Tibial nerve (tissue), 4 donors: ENCODE measurements at regions not wholly inside any gene's neighbourhood (a gene's known extent, or its start where the extent isn't known, plus 50 kb on each side); places are given as distances from the start of the nearest gene placed in this dataset.

Source experiments
- DNase-seq, 2 donors: peaks; one replicate each; pipeline ENCODE4 v3.0.0-alpha.2; 2019; ENCODE audit warnings: low spot score in 2 of 2
- H3K27ac ChIP-seq, 4 donors: fragments of 200-600 bp; sonication (generic) in 3 of 4; one replicate each; pipeline ENCODE4 v1.5.1; 2017 to 2019; ENCODE audit warnings: mild to moderate bottlenecking in 1 of 4
- H3K27me3 ChIP-seq, 2 donors: fragments of 200-600 bp; sonication (generic) in 1 of 2; one replicate each; pipeline versions ENCODE4 v1.5.1 to v1.6.0; 2017 to 2019
- H3K36me3 ChIP-seq, 3 donors: fragments of 200-600 bp; sonication (generic); one replicate each; pipeline ENCODE4 v1.5.1; 2018 to 2019
- H3K4me1 ChIP-seq, 4 donors: fragments of 200-600 bp; sonication (generic) in 3 of 4; one replicate each; pipeline ENCODE4 v1.5.1; 2017 to 2019
- H3K4me3 ChIP-seq, 4 donors: fragments of 200-600 bp; sonication (generic) in 3 of 4; one replicate each; pipeline ENCODE4 v1.5.1; 2017 to 2019; ENCODE audit warnings: mild to moderate bottlenecking in 1 of 4, moderate library complexity in 1 of 4
- H3K9me3 ChIP-seq, 4 donors: fragments of 200-600 bp; sonication (generic) in 3 of 4; one replicate each; pipeline ENCODE4 v1.5.1; 2017 to 2019
- CTCF ChIP-seq, 5 experiments: fragments of 200-600 bp in 3 of 5; fragments of 450-650 bp in 2 of 5; sonication (generic) in 3 of 5; IDR thresholded peaks; one replicate each; pipeline ENCODE4 v1.5.1; 2016 to 2019; ENCODE audit warnings: antibody characterized with exemption in 5 of 5, mild to moderate bottlenecking in 3 of 5, moderate library complexity in 2 of 5
- EP300 ChIP-seq, 2 donors: sonication (generic); formaldehyde crosslinking; IDR thresholded peaks; one replicate each; pipeline ENCODE4 v1.6.1; 2017; ENCODE audit warnings: antibody characterized with exemption in 2 of 2, mild to moderate bottlenecking in 1 of 2
- POLR2A ChIP-seq, 2 donors: fragments of 450-650 bp; IDR thresholded peaks; one replicate each; pipeline ENCODE4 v1.6.1; 2017; ENCODE audit warnings: antibody characterized with exemption in 2 of 2, mild to moderate bottlenecking in 2 of 2, moderate library complexity in 2 of 2
- WGBS, 2 donors: methylation state at CpG; one replicate each; pipeline ENCODE4 v1.1.5; 2018; 5-methylcytosine and 5-hydroxymethylcytosine counted together

- no peak overlapping the region for H3K4me3 ChIP-seq
- TF ChIP-seq CTCF (IDR thresholded peaks at IDR 0.05) (no peak), POLR2A (IDR thresholded peaks at IDR 0.05) (no peak), EP300 (IDR thresholded peaks at IDR 0.05) (no peak)
- H3K27me3 ChIP-seq, result no peaks in the 10 kb centered on the region
- no peak for DNase-seq
- WGBS, 2 donors, result 92 to 96% methylated on average over 7 of the region's 7 CpGs
- H3K9me3 ChIP-seq, result no peaks in the 10 kb centered on the region
- no peaks in the 10 kb centered on the region for H3K36me3 ChIP-seq
- H3K27ac ChIP-seq, result no peak overlapping the region
- H3K4me1 ChIP-seq, result no peaks in the 10 kb centered on the region
Observed at GRCh38 chr5:159449925-159450324, 119.6 kb upstream of the IL12B start.

DNA sequence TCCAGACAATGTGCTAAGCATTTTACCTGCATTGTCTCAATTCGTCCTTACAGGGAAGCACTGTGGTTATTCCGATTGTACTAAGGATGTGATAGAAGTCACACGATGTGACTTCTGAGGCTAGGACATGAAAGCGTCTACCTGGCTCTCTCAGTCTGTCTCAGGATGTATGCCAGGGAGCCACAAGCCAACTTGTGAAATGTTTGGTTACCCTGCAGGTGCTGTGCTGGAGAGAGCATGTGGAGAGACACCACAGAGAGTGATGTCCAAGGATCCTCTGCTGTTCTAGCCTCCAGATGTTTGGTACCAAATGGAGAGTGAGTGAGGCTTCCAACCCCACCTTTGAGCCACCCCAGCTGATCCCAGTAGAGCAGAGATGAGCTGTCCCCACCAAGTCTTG lies 120.1 kb upstream of the IL12B start:
- no peak overlapping the region for H3K4me3 ChIP-seq
- TF ChIP-seq EP300 (IDR thresholded peaks at IDR 0.05), result no peak
- no peak for TF ChIP-seq POLR2A (IDR thresholded peaks at IDR 0.05)
- H3K27me3 ChIP-seq, result no peaks in the 10 kb centered on the region
- H3K4me1 ChIP-seq, result no peaks in the 10 kb centered on the region
- H3K36me3 ChIP-seq, result no peaks in the 10 kb centered on the region
- H3K27ac ChIP-seq, result no peak overlapping the region
- DNase-seq, result no peak
- H3K9me3 ChIP-seq, result no peaks in the 10 kb centered on the region
- WGBS, 2 donors, result 92 to 94% methylated on average over 4 of the region's 4 CpGs

GRCh38 chr5:159451197-159452052 lies 121.1 kb upstream of the IL12B start:
- Histone ChIP-seq H3K9me3 (no peaks in the 10 kb centered on the region), H3K27me3 (no peaks in the 10 kb centered on the region), H3K36me3 (no peaks in the 10 kb centered on the region), H3K4me1 (no peaks in the 10 kb centered on the region), H3K4me3 (no peak overlapping the region), H3K27ac (peak overlapping the region in 2 of 4 donors; percentile 47 to 60)
- WGBS, 2 donors, result 73 to 74% methylated on average over 13 of the region's 13 CpGs
- TF ChIP-seq EP300 (IDR thresholded peaks at IDR 0.05) (peak in 1 of 2 donors; percentile 68), CTCF (IDR thresholded peaks at IDR 0.05) (no peak)
- peak in 1 of 2 donors; percentile 59 for DNase-seq

DNA sequence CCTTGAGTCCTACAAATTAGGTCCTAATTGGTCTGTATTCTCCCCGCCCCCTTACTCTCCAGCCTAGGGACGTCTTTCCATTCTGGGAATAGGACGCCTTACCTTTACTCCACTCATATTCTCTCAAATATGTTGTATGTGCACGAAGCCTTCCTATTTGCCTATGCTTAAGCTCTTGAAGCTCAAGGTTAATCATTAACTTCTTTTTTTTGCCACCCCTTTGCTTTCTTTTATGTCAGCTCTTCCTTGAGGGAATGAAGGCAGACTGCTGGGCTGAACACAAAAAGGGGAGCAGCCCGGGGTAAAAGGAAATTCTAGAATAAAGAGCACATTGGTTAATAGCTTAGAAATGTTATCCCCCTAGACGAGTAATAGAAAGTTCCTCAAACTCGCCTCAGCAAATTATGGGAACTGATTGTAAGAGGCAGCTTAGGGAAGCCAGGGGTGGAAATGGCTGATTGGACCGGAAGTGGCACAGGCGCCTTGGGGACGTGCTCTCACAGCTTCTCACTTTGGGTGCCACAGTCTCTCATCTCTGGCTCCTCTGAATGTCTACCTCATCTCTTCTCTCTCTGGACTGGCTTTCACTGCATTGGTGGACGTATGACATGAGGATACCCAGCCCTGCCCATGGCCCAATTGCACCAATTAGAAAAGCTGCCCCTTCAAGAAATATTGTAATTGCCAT lies 122.3 kb upstream of the IL12B start:
- no peaks in the 10 kb centered on the region for H3K9me3 ChIP-seq
- TF ChIP-seq CTCF (IDR thresholded peaks at IDR 0.05) (no peak), POLR2A (IDR thresholded peaks at IDR 0.05) (no peak), EP300 (IDR thresholded peaks at IDR 0.05) (no peak)
- no peaks in the 10 kb centered on the region for H3K36me3 ChIP-seq
- H3K27ac ChIP-seq, result no peak overlapping the region
- no peaks in the 10 kb centered on the region for H3K27me3 ChIP-seq
- H3K4me3 ChIP-seq, result no peak overlapping the region
- DNase-seq, result no peak
- H3K4me1 ChIP-seq, result no peaks in the 10 kb centered on the region
- WGBS, 2 donors, result 70 to 83% methylated on average over 11 of the region's 11 CpGs

DNA sequence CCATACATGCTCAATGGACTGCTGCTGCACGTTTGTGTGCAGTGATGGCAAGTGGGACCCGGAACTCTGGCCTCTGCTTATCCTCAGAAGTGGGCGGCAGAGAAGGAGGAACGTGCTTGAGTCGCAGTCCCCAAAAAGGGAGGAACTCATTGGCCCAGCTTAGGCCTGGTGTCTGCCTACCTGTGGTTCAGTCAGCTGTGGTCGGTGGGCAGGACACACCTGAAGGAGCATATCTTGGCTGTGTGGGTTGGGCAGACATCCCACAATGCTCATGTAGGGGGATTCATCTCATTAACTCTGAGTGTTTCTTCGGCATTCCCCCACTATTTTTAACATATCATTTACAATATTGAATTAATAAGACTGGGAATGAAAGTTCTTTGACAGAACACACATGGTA lies 122.9 kb upstream of the IL12B start:
- no peak for TF ChIP-seq EP300 (IDR thresholded peaks at IDR 0.05)
- TF ChIP-seq POLR2A (IDR thresholded peaks at IDR 0.05), result no peak
- TF ChIP-seq CTCF (IDR thresholded peaks at IDR 0.05), result no peak
- Histone ChIP-seq H3K36me3 (no peaks in the 10 kb centered on the region), H3K9me3 (no peaks in the 10 kb centered on the region), H3K4me3 (no peak overlapping the region), H3K4me1 (no peaks in the 10 kb centered on the region), H3K27ac (no peak overlapping the region), H3K27me3 (no peaks in the 10 kb centered on the region)
- no peak for DNase-seq
- WGBS, 2 donors, result 74 to 84% methylated on average over 7 of the region's 7 CpGs
